CD14-positive monocyte (primary cell): ENCODE measurements at regions not wholly inside any gene's neighbourhood (a gene's known extent, or its start where the extent isn't known, plus 50 kb on each side); places are given as distances from the start of the nearest gene placed in this dataset.
A peak's percentile ranks its signal among the peaks of the same experiment; 100 is the strongest.

Experiments used
- DNase-seq, 3 donors: peaks; one replicate each; pipeline ENCODE4 v3.0.0-alpha.2; 2011 to 2022
- H2AFZ ChIP-seq: 2 replicates; pipeline ENCODE4 v1.6.0; 2012; ENCODE audit warnings: mild to moderate bottlenecking, low read depth, low read length, inconsistent platforms; ENCODE audit not compliant: insufficient read depth, poor library complexity, severe bottlenecking
- H3K27ac ChIP-seq, 2 donors: 1 replicate in 1 of 2; 2 replicates in 1 of 2; pipeline ENCODE4 v1.5.1; 2012 to 2013; ENCODE audit warnings: low read length in 2 of 2, control low read depth in 1 of 2, inconsistent platforms in 1 of 2, low read depth in 1 of 2, mild to moderate bottlenecking in 1 of 2
- H3K27me3 ChIP-seq, 2 donors: one replicate each; pipeline versions ENCODE4 v1.6.0 to v1.6.1; 2011 to 2013; ENCODE audit warnings: low read length in 2 of 2; ENCODE audit not compliant: control insufficient read depth in 2 of 2, insufficient read depth in 2 of 2
- H3K36me3 ChIP-seq, 2 donors: replicated peaks in 1 of 2; 1 replicate in 1 of 2; 2 replicates in 1 of 2; pipeline versions ENCODE4 v1.5.1 to v1.6.1; 2012 to 2013; ENCODE audit warnings: low read length in 2 of 2, control low read depth in 1 of 2, inconsistent platforms in 1 of 2, mild to moderate bottlenecking in 1 of 2; ENCODE audit not compliant: insufficient read depth in 2 of 2, control insufficient read depth in 1 of 2
- H3K4me1 ChIP-seq, 2 donors: 1 replicate in 1 of 2; 2 replicates in 1 of 2; pipeline versions ENCODE4 v1.5.1 to v1.6.1; 2012 to 2013; ENCODE audit warnings: low read length in 2 of 2, control low read depth in 1 of 2, inconsistent platforms in 1 of 2, mild to moderate bottlenecking in 1 of 2, moderate library complexity in 1 of 2; ENCODE audit not compliant: insufficient read depth in 2 of 2, control insufficient read depth in 1 of 2
- H3K4me2 ChIP-seq: replicated peaks from 2 replicates; pipeline ENCODE3; 2012; ENCODE audit warnings: low read length, moderate library complexity, mild to moderate bottlenecking; ENCODE audit not compliant: poor library complexity, severe bottlenecking; ENCODE audit errors: extremely low read depth
- H3K4me3 ChIP-seq, 3 experiments: fragments of 200-600 bp in 1 of 3; sonication (generic) in 1 of 3; replicated peaks in 1 of 3; 1 replicate in 2 of 3; 2 replicates in 1 of 3; pipeline ENCODE4 v1.5.1; 2011 to 2013; ENCODE audit warnings: low read length in 3 of 3, mild to moderate bottlenecking in 3 of 3, control low read depth in 2 of 3, low read depth in 2 of 3, inconsistent platforms in 1 of 3, moderate library complexity in 1 of 3
- H3K79me2 ChIP-seq: 2 replicates; pipeline ENCODE4 v1.6.0; 2012; ENCODE audit warnings: mild to moderate bottlenecking, control low read depth, inconsistent platforms, low read length, moderate library complexity; ENCODE audit not compliant: insufficient read depth
- H3K9ac ChIP-seq: 2 replicates; pipeline ENCODE4 v1.6.0; 2017; ENCODE audit warnings: low read length, mild to moderate bottlenecking; ENCODE audit not compliant: insufficient read depth, poor library complexity, severe bottlenecking
- H3K9me3 ChIP-seq, 2 donors: replicated peaks in 1 of 2; 1 replicate in 1 of 2; 2 replicates in 1 of 2; pipeline versions ENCODE4 v1.5.1 to v1.6.1; 2012 to 2013; ENCODE audit warnings: low read length in 2 of 2, control low read depth in 1 of 2; ENCODE audit not compliant: control insufficient read depth in 1 of 2, insufficient read depth in 1 of 2
- H4K20me1 ChIP-seq: 2 replicates; pipeline ENCODE4 v1.6.0; 2012; ENCODE audit warnings: mild to moderate bottlenecking, low read length, control low read depth, moderate library complexity; ENCODE audit not compliant: insufficient read depth
- H3K27ac Mint-ChIP-seq, 7 donors: one replicate each; pipeline ENCODE4 v1.8.0; 2020; ENCODE audit warnings: mild to moderate bottlenecking in 7 of 7, mixed read lengths in 7 of 7, moderate library complexity in 6 of 7, inconsistent platforms in 2 of 7
- H3K27me3 Mint-ChIP-seq, 3 donors: one replicate each; pipeline ENCODE4 v1.8.0; 2021 to 2022; ENCODE audit warnings: low read depth in 3 of 3, mild to moderate bottlenecking in 3 of 3, mixed read lengths in 3 of 3, moderate library complexity in 3 of 3, inconsistent platforms in 1 of 3
- H3K36me3 Mint-ChIP-seq, 2 donors: one replicate each; pipeline ENCODE4 v1.8.0; 2020; ENCODE audit warnings: mixed read lengths in 2 of 2, inconsistent platforms in 1 of 2, mild to moderate bottlenecking in 1 of 2
- H3K4me1 Mint-ChIP-seq: one replicate; pipeline ENCODE4 v1.8.0; 2020; ENCODE audit warnings: mild to moderate bottlenecking, mixed read lengths
- H3K4me3 Mint-ChIP-seq, 2 donors: one replicate each; pipeline ENCODE4 v1.8.0; 2020; ENCODE audit warnings: mild to moderate bottlenecking in 2 of 2, mixed read lengths in 2 of 2, moderate library complexity in 1 of 2
- H3K9me3 Mint-ChIP-seq, 7 donors: one replicate each; pipeline ENCODE4 v1.8.0; 2020 to 2022; ENCODE audit warnings: mixed read lengths in 7 of 7, mild to moderate bottlenecking in 6 of 7, moderate library complexity in 6 of 7, inconsistent platforms in 2 of 7
- WGBS: methylation state at CpG from one replicate; pipeline ENCODE4 v1.1.5; 2013; ENCODE audit warnings: missing lambda C conversion rate; ENCODE audit not compliant: insufficient coverage; 5-methylcytosine and 5-hydroxymethylcytosine counted together
- intact Hi-C, 2 donors: fragments of 100-400 bp; cut with micrococcal nuclease; formaldehyde crosslinking; loops; one replicate each; pipeline versions ENCODE4 v1.15.0 to v1.15.1; 2023
- TF ChIP-seq, protein P1 (sequence below): fragments of 200-600 bp; IDR thresholded peaks from one replicate; pipeline ENCODE4 v1.8.0; 2022; ENCODE audit warnings: antibody characterized with exemption, mild to moderate bottlenecking

DNA sequence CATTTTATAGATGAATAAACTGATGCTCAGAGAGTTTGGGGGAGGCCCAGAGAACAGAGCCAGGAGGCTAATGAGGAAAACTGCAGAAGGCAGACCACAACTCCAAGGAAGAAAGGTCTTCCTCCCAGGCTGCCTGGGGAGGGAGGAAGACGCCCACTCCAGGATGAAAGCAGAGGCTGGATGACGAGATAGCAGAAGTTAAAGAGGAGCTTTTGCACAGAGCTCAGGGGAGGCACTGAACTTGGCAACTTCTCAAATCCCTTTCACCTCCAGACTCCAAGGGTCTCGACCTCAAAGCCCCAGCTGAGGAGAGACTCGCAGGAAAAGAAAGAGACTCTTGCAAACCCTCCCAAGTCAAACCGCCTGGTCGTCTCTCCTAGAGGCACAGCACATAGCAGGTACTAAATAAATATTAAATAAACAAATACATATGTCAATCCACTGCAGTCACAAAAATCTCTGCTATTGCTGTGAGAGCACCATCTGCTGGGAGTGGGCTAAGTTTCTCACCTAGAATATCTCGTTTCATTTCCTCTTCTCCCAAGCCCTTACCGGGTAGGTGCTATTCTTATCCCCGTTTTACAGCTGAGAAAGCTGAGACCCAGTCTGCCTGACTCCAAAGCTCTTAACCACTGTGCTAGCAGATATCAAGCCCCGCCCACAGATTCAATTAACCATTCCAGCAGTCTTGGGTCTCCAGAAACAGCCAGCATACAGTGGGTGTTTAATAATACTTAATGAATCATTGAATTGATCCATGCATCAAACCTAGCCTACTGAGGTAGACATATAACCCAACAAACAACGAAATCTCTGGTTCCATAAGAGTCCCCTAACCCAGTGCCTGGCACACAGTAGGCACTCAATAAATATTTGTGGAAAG is 97.8 kb upstream of the HAND1 start:
- WGBS: 40% methylated on average over 2 of the region's 11 CpGs
- TF ChIP-seq, protein P1, sequence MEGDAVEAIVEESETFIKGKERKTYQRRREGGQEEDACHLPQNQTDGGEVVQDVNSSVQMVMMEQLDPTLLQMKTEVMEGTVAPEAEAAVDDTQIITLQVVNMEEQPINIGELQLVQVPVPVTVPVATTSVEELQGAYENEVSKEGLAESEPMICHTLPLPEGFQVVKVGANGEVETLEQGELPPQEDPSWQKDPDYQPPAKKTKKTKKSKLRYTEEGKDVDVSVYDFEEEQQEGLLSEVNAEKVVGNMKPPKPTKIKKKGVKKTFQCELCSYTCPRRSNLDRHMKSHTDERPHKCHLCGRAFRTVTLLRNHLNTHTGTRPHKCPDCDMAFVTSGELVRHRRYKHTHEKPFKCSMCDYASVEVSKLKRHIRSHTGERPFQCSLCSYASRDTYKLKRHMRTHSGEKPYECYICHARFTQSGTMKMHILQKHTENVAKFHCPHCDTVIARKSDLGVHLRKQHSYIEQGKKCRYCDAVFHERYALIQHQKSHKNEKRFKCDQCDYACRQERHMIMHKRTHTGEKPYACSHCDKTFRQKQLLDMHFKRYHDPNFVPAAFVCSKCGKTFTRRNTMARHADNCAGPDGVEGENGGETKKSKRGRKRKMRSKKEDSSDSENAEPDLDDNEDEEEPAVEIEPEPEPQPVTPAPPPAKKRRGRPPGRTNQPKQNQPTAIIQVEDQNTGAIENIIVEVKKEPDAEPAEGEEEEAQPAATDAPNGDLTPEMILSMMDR: no peak
- H3K36me3 Mint-ChIP-seq: no peaks in the 10 kb centered on the region
- Histone ChIP-seq H3K27ac (no peak overlapping the region), H4K20me1 (no peaks in the 10 kb centered on the region), H2AFZ (no peak overlapping the region), H3K27me3 (no peaks in the 10 kb centered on the region), H3K9me3 (no peaks in the 10 kb centered on the region), H3K4me3 (no peak overlapping the region), H3K79me2 (no peaks in the 10 kb centered on the region), H3K4me2 (no peak overlapping the region), H3K9ac (no peak overlapping the region), H3K4me1 (no peaks in the 10 kb centered on the region), H3K36me3 (no peaks in the 10 kb centered on the region)
- peaks cover 6 to 16% (median 16%) of the 10 kb centered on the region in 3 donors for H3K27me3 Mint-ChIP-seq
- peak overlapping the region in 2 of 7 donors; percentile 16 to 56 for H3K27ac Mint-ChIP-seq
- no peak for DNase-seq
- H3K4me1 Mint-ChIP-seq: peaks cover 2% of the 10 kb centered on the region
- intact Hi-C loops: no loop called here
- no peak overlapping the region for H3K4me3 Mint-ChIP-seq
- no peaks in the 10 kb centered on the region for H3K9me3 Mint-ChIP-seq

DNA sequence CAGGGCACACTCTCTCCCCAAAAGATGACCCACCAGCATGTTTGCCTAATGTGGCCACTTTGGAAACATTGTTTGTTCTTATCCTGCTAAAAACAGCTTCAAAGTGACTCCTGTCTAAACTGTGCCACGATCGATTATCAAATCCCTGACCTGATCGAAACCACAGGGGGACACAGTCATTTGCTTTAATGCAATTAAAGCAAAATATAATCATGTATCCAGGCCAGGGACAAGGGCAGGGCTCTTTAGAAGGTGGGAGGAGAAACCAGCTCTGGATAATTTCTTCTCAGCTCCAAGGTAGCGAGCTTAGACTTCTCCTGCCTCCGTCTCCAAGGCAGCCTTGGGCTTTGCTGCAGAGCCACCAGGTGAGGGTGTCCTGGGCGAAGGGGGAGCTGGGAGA is 95.0 kb upstream of the HAND1 start:
- H3K9me3 Mint-ChIP-seq: no peaks in the 10 kb centered on the region
- peaks cover 2% of the 10 kb centered on the region for H3K4me1 Mint-ChIP-seq
- Histone ChIP-seq H4K20me1 (no peaks in the 10 kb centered on the region), H3K4me3 (no peak overlapping the region), H2AFZ (no peak overlapping the region), H3K27ac (no peak overlapping the region), H3K4me1 (no peaks in the 10 kb centered on the region), H3K9ac (no peak overlapping the region), H3K36me3 (no peaks in the 10 kb centered on the region), H3K4me2 (no peak overlapping the region), H3K79me2 (no peaks in the 10 kb centered on the region), H3K9me3 (no peaks in the 10 kb centered on the region), H3K27me3 (no peaks in the 10 kb centered on the region)
- WGBS: 91% methylated on average over 6 of the region's 6 CpGs
- H3K27me3 Mint-ChIP-seq: peaks cover 6 to 21% (median 17%) of the 10 kb centered on the region in 3 donors
- TF ChIP-seq, protein P1: no peak
- H3K27ac Mint-ChIP-seq: no peak overlapping the region
- DNase-seq: no peak
- no peak overlapping the region for H3K4me3 Mint-ChIP-seq
- intact Hi-C loops: no loop called here
- no peaks in the 10 kb centered on the region for H3K36me3 Mint-ChIP-seq
